ENCODE measurements at regions not wholly inside any gene's neighbourhood (a gene's known extent, or its start where the extent isn't known, plus 50 kb on each side); places are given as distances from the start of the nearest gene placed in this dataset.
"Not testable (repeated sequence)": the region's sequence is repeated elsewhere in the genome, so short reads cannot be mapped to it uniquely, and the experiment has no call there.

DNA sequence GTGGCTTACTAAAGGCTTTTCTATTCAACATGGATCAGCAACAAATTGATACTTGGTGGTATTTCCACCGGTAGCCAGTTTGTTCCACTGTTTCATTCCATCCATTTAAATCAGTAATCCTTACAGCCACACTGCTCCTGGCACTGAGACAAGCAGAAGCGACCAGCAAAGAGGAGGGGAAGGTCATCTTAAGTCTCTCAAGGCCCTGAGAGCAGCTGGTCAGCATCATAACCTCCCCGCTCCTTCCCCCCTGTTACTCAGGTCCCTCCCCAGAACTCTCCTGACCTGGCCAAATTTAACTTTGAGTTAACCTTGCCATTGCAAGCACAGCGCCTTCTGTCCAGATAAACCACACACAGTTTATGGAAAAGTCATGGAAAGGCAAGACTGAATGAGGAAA, 331.3 kb upstream of the KLF3 start:
- Mint-ChIP-seq H3K4me1 (ENCODE audit: unreplicated experiment) (peaks cover 28% of the 10 kb centered on the region), H3K36me3 (ENCODE audit: low read depth, unreplicated experiment) (no peaks in the 10 kb centered on the region)

DNA sequence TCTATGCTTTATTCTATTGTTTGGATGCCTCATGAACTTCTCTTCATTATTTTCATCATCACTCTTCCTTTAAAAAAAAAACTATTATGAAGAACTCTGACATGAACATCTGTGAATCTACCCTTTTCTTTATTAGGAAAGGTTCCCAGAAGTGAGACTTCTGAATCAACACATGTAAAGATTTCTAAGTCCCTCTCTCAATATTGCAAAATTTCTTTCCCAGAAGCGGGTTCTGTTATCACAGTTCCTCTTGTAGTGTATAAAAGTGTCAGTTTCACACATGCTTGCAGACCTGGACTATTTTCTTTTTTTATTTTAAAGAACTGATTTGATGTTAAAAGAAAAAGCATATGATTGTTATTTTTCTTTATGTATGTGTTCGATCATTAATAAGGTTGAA, 330.8 kb upstream of the KLF3 start:
- TF ChIP-seq, protein P1, sequence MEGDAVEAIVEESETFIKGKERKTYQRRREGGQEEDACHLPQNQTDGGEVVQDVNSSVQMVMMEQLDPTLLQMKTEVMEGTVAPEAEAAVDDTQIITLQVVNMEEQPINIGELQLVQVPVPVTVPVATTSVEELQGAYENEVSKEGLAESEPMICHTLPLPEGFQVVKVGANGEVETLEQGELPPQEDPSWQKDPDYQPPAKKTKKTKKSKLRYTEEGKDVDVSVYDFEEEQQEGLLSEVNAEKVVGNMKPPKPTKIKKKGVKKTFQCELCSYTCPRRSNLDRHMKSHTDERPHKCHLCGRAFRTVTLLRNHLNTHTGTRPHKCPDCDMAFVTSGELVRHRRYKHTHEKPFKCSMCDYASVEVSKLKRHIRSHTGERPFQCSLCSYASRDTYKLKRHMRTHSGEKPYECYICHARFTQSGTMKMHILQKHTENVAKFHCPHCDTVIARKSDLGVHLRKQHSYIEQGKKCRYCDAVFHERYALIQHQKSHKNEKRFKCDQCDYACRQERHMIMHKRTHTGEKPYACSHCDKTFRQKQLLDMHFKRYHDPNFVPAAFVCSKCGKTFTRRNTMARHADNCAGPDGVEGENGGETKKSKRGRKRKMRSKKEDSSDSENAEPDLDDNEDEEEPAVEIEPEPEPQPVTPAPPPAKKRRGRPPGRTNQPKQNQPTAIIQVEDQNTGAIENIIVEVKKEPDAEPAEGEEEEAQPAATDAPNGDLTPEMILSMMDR (IDR thresholded peaks at IDR 0.05; ENCODE audit: unreplicated experiment): no peak
- no peak overlapping the region for H3K4me3 Mint-ChIP-seq (ENCODE audit: unreplicated experiment)

More for the DNA sequence above, 331.3 kb upstream of the KLF3 start:
- Mint-ChIP-seq H3K4me3 (ENCODE audit: unreplicated experiment) (no peak overlapping the region), H3K9me3 (ENCODE audit: unreplicated experiment) (no peaks in the 10 kb centered on the region), H3K27me3 (ENCODE audit: unreplicated experiment) (no peaks in the 10 kb centered on the region), H3K27ac (ENCODE audit: unreplicated experiment) (no peak overlapping the region)
- TF ChIP-seq, protein P1 (IDR thresholded peaks at IDR 0.05; ENCODE audit: unreplicated experiment): no peak
- DNase-seq (ENCODE audit: low spot score): no peak

DNA sequence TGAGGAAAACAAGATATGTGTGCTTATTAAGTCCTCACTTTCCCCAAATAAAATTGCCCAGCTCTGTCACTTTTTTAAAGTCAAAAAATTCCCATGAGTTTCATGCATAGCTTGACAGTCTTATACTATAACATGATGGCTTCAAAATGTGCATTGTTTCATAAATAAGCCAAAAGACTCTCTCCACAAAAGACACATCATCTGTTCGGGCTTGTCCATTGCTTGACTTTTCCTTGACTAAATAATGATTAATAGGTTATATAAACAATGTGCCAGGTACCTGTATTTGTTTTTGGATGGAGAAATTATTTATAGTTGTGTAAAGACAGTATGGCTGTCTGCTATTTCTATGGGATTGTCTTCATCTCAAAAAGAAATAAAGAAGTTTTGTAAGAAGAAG, 329.2 kb upstream of the KLF3 start:
- peaks cover 5% of the 10 kb centered on the region for H3K36me3 Mint-ChIP-seq (ENCODE audit: low read depth, unreplicated experiment)
- H3K27me3 Mint-ChIP-seq (ENCODE audit: unreplicated experiment): no peaks in the 10 kb centered on the region
- DNase-seq (ENCODE audit: low spot score): no peak
- H3K9me3 Mint-ChIP-seq (ENCODE audit: unreplicated experiment): peaks cover 16% of the 10 kb centered on the region
- TF ChIP-seq, protein P1 (IDR thresholded peaks at IDR 0.05; ENCODE audit: unreplicated experiment): no peak
- H3K27ac Mint-ChIP-seq (ENCODE audit: unreplicated experiment): no peak overlapping the region
- no peak overlapping the region for H3K4me3 Mint-ChIP-seq (ENCODE audit: unreplicated experiment)
- peaks cover 7% of the 10 kb centered on the region for H3K4me1 Mint-ChIP-seq (ENCODE audit: unreplicated experiment)

More for the DNA sequence above, 330.8 kb upstream of the KLF3 start:
- Mint-ChIP-seq H3K9me3 (ENCODE audit: unreplicated experiment) (peaks cover 5% of the 10 kb centered on the region), H3K27me3 (ENCODE audit: unreplicated experiment) (no peaks in the 10 kb centered on the region), H3K4me1 (ENCODE audit: unreplicated experiment) (peaks cover 22% of the 10 kb centered on the region), H3K27ac (ENCODE audit: unreplicated experiment) (no peak overlapping the region), H3K36me3 (ENCODE audit: low read depth, unreplicated experiment) (no peaks in the 10 kb centered on the region)
- DNase-seq (ENCODE audit: low spot score): no peak

DNA sequence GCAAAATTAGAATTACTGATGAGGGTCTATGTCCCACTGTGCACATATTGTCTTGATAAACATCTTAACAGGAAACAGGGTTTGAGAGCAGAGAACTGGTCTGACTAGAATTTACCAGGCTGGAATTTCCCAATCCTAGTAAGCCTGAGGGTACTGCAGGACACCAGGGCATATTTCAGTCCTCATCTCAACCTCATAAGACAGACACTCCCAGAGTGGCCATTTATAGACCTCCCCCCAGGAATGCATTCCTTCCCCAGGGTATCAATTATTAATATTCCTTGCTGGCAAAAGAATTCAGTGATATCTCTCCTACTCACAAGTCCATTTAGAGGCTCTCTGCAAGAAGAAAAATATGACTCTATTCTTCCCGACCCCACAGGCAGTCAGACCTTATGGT, 325.1 kb upstream of the KLF3 start:
- not testable (repeated sequence) for DNase-seq (ENCODE audit: low spot score); H3K27ac Mint-ChIP-seq (ENCODE audit: unreplicated experiment); H3K4me1 Mint-ChIP-seq (ENCODE audit: unreplicated experiment); H3K36me3 Mint-ChIP-seq (ENCODE audit: low read depth, unreplicated experiment); H3K4me3 Mint-ChIP-seq (ENCODE audit: unreplicated experiment); H3K27me3 Mint-ChIP-seq (ENCODE audit: unreplicated experiment)
- H3K9me3 Mint-ChIP-seq (ENCODE audit: unreplicated experiment): peaks cover 16% of the 10 kb centered on the region

DNA sequence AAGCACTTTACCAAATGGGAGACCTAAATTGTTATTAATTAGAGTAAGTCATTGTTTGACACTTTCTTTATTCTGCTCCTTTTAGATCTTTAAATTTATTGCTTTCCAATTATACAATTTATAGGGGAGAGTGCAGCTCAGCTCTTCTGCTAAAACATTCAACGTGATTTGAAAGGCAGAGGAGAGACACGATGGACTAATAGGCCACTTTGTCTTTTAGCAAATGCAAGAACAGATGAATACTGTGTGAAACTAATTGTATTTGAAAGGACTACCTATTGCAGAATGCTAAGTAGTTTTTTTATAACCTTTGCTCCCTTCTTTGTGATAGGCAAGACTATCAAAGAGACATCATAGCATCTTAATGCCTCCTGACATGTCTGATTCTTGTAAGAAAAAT, 320.4 kb upstream of the KLF3 start:
- TF ChIP-seq, protein P1 (IDR thresholded peaks at IDR 0.05; ENCODE audit: unreplicated experiment): no peak
- Mint-ChIP-seq H3K9me3 (ENCODE audit: unreplicated experiment) (peaks cover 12% of the 10 kb centered on the region), H3K4me1 (ENCODE audit: unreplicated experiment) (no peaks in the 10 kb centered on the region), H3K4me3 (ENCODE audit: unreplicated experiment) (no peak overlapping the region), H3K27ac (ENCODE audit: unreplicated experiment) (no peak overlapping the region), H3K27me3 (ENCODE audit: unreplicated experiment) (peaks cover 2% of the 10 kb centered on the region), H3K36me3 (ENCODE audit: low read depth, unreplicated experiment) (peaks cover 10% of the 10 kb centered on the region)
- DNase-seq (ENCODE audit: low spot score): no peak

DNA sequence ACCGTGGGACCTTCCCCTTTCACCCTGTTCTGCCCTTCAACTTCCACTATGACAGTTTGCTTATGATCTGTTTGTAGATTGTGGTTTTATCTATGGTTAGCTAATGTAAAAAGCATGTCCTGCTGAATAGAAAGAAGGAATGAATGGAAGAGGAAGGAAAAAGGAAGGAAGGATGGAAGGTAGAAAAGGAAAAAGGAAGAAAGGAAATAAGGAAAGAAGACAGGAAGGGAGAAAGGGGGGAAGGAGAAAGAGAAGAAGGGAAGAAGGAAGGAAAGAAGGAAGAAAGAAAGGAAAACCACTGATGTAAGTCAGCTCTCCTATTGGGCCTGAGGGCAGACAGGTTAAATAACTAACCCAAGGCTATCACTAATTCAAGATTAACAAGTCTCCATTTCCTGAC, 319.1 kb upstream of the KLF3 start:
- Mint-ChIP-seq H3K27ac (ENCODE audit: unreplicated experiment) (no peak overlapping the region), H3K27me3 (ENCODE audit: unreplicated experiment) (peaks cover 2% of the 10 kb centered on the region), H3K36me3 (ENCODE audit: low read depth, unreplicated experiment) (peaks cover 6% of the 10 kb centered on the region), H3K4me3 (ENCODE audit: unreplicated experiment) (no peak overlapping the region), H3K9me3 (ENCODE audit: unreplicated experiment) (peaks cover 5% of the 10 kb centered on the region), H3K4me1 (ENCODE audit: unreplicated experiment) (no peaks in the 10 kb centered on the region)
- no peak for DNase-seq (ENCODE audit: low spot score)
- TF ChIP-seq, protein P1 (IDR thresholded peaks at IDR 0.05; ENCODE audit: unreplicated experiment): no peak
